ENCODE measurements at regions not wholly inside any gene's neighbourhood (a gene's known extent, or its start where the extent isn't known, plus 50 kb on each side); places are given as distances from the start of the nearest gene placed in this dataset.

GRCh38 chr1:87652176-87652575, 323.5 kb downstream of the LMO4 start:
- no peak for DNase-seq (ENCODE audit: low read depth in 4 of 4, low spot score in 2 of 4)

- no peak for DNase-seq (ENCODE audit: low read depth in 4 of 4, low spot score in 2 of 4)
Observed at GRCh38 chr1:87665151-87665550, 336.5 kb downstream of the LMO4 start.

GRCh38 chr1:87666681-87667080, 338.0 kb downstream of the LMO4 start:
- no peak for DNase-seq (ENCODE audit: low read depth in 4 of 4, low spot score in 2 of 4)

- DNase-seq (ENCODE audit: low read depth in 4 of 4, low spot score in 2 of 4) = no peak
Observed at GRCh38 chr1:87669674-87670073, 341.0 kb downstream of the LMO4 start.

GRCh38 chr1:87673309-87673708, 344.6 kb downstream of the LMO4 start:
- DNase-seq (ENCODE audit: low read depth in 4 of 4, low spot score in 2 of 4) = no peak

GRCh38 chr1:87673748-87674147, 345.1 kb downstream of the LMO4 start:
- no peak for DNase-seq (ENCODE audit: low read depth in 4 of 4, low spot score in 2 of 4)

GRCh38 chr1:87674791-87675190, 346.1 kb downstream of the LMO4 start:
- DNase-seq (ENCODE audit: low read depth in 4 of 4, low spot score in 2 of 4) = no peak

- DNase-seq (ENCODE audit: low read depth in 4 of 4, low spot score in 2 of 4) = no peak
Observed at GRCh38 chr1:87678266-87678665, 349.6 kb downstream of the LMO4 start.

- no peak for DNase-seq (ENCODE audit: low read depth in 4 of 4, low spot score in 2 of 4)
Observed at GRCh38 chr1:87682565-87682964, 353.9 kb downstream of the LMO4 start.

GRCh38 chr1:87683196-87683956, 354.7 kb downstream of the LMO4 start:
- peak in 1 of 4 donors; percentile 24 for DNase-seq (ENCODE audit: low read depth in 4 of 4, low spot score in 2 of 4)

GRCh38 chr1:87684194-87684593, 355.5 kb downstream of the LMO4 start:
- peak in 2 of 4 donors; percentile 45 to 48 for DNase-seq (ENCODE audit: low read depth in 4 of 4, low spot score in 2 of 4)

- DNase-seq (ENCODE audit: low read depth in 4 of 4, low spot score in 2 of 4) = peak in 2 of 4 donors; percentile 37 to 39
Observed at GRCh38 chr1:87684713-87685205, 356.1 kb downstream of the LMO4 start.

- peak in 1 of 4 donors; percentile 24 for DNase-seq (ENCODE audit: low read depth in 4 of 4, low spot score in 2 of 4)
Observed at GRCh38 chr1:87685311-87686135, 356.8 kb downstream of the LMO4 start.

- no peak for DNase-seq (ENCODE audit: low read depth in 4 of 4, low spot score in 2 of 4)
Observed at GRCh38 chr1:87686136-87686495, 357.4 kb downstream of the LMO4 start.

- peak in 1 of 4 donors; percentile 14 for DNase-seq (ENCODE audit: low read depth in 4 of 4, low spot score in 2 of 4)
Observed at GRCh38 chr1:87686671-87687070, 358.0 kb downstream of the LMO4 start.

GRCh38 chr1:87688136-87688535, 359.5 kb downstream of the LMO4 start:
- DNase-seq (ENCODE audit: low read depth in 4 of 4, low spot score in 2 of 4) = no peak

GRCh38 chr1:87689487-87689886, 360.8 kb downstream of the LMO4 start:
- DNase-seq (ENCODE audit: low read depth in 4 of 4, low spot score in 2 of 4) = no peak

- no peak for DNase-seq (ENCODE audit: low read depth in 4 of 4, low spot score in 2 of 4)
Observed at GRCh38 chr1:87696483-87696882, 367.8 kb downstream of the LMO4 start.

- DNase-seq (ENCODE audit: low read depth in 4 of 4, low spot score in 2 of 4) = no peak
Observed at GRCh38 chr1:87702455-87702854, 373.8 kb downstream of the LMO4 start.

- DNase-seq (ENCODE audit: low read depth in 4 of 4, low spot score in 2 of 4) = no peak
Observed at GRCh38 chr1:87705233-87705632, 376.6 kb downstream of the LMO4 start.

GRCh38 chr1:87706203-87706602, 377.5 kb downstream of the LMO4 start:
- no peak for DNase-seq (ENCODE audit: low read depth in 4 of 4, low spot score in 2 of 4)

GRCh38 chr1:87706779-87707228, 378.1 kb downstream of the LMO4 start:
- no peak for DNase-seq (ENCODE audit: low read depth in 4 of 4, low spot score in 2 of 4)

Measured in left renal cortex interstitium (tissue), 4 donors.